Mesodermal cell (in vitro differentiated cells): ENCODE measurements at regions not wholly inside any gene's neighbourhood (a gene's known extent, or its start where the extent isn't known, plus 50 kb on each side); places are given as distances from the start of the nearest gene placed in this dataset.

Experiments used
- H3K27ac ChIP-seq: 2 replicates; pipeline ENCODE4 v1.7.0; 2013; ENCODE audit warnings: mild to moderate bottlenecking, low read depth, low read length, moderate library complexity; ENCODE audit not compliant: severe bottlenecking
- H3K36me3 ChIP-seq: 2 replicates; pipeline ENCODE4 v1.7.1; 2013; ENCODE audit warnings: mild to moderate bottlenecking, low read length, moderate library complexity; ENCODE audit not compliant: control insufficient read depth, insufficient read depth
- H3K4me1 ChIP-seq: one replicate; pipeline ENCODE4 v1.7.1; 2013; ENCODE audit warnings: mild to moderate bottlenecking, low read length; ENCODE audit not compliant: insufficient read depth, control insufficient read depth, poor library complexity, severe bottlenecking
- H3K4me3 ChIP-seq: 2 replicates; pipeline ENCODE4 v1.7.0; 2013; ENCODE audit warnings: low read length, control low read depth, mild to moderate bottlenecking; ENCODE audit not compliant: insufficient read depth, poor library complexity, severe bottlenecking; ENCODE audit errors: extremely low read depth
- H3K9me3 ChIP-seq: 2 replicates; pipeline ENCODE4 v1.7.1; 2013; ENCODE audit warnings: mild to moderate bottlenecking, low read length, moderate library complexity; ENCODE audit not compliant: control insufficient read depth
- WGBS, 2 experiments: methylation state at CpG; one replicate each; pipeline ENCODE4 v1.1.5; 2013; ENCODE audit warnings: missing lambda C conversion rate in 2 of 2; ENCODE audit not compliant: insufficient coverage in 2 of 2; 5-methylcytosine and 5-hydroxymethylcytosine counted together

GRCh38 chr9:18398038-18398437, 75.9 kb upstream of the ADAMTSL1 start:
- no peaks in the 10 kb centered on the region for H3K36me3 ChIP-seq
- H3K4me3 ChIP-seq = no peak overlapping the region
- no peak overlapping the region for H3K27ac ChIP-seq
- WGBS, 2 experiments = no CpG with 5 or more reads among the region's 1 CpG
- no peaks in the 10 kb centered on the region for H3K9me3 ChIP-seq
- peaks cover 3% of the 10 kb centered on the region for H3K4me1 ChIP-seq

DNA sequence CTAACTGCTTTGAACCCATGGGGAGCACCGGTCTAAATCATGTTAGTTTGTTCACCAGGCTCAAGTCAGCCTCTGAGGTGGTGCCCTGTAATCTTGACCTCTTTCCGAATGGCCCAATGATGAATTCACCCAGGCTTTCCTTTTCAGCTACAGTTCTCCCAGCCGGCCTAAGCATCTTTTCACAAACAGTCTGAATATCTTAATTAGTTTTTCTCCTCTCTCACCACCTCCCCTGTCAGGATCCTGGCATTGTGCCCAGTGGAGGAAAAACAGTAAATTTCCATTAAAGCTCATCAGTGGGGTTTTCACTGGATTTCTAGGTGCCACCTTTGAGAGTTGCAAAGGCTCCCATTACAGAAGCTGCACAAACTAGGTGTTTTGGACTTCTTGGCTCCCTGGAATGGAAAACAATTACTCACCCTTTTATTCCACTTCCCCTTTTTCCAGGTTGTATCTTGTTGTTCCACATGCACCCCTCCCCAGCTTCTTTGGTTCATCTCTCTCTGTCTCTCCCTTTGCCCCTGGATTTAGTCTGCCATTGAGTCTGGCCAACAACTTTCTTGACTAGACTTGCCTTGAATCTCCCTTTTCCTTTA, 69.4 kb upstream of the ADAMTSL1 start:
- H3K4me3 ChIP-seq = no peak overlapping the region

GRCh38 chr9:18405240-18405639, 68.7 kb upstream of the ADAMTSL1 start:
- H3K4me1 ChIP-seq = no peaks in the 10 kb centered on the region
- H3K9me3 ChIP-seq = no peaks in the 10 kb centered on the region
- 88% methylated on average over 1 of the region's 3 CpGs; no CpG with 5 or more reads in 1 of the 2 experiments for WGBS, 2 experiments
- no peaks in the 10 kb centered on the region for H3K36me3 ChIP-seq
- H3K27ac ChIP-seq = no peak overlapping the region
- H3K4me3 ChIP-seq = no peak overlapping the region

More for the DNA sequence above, 69.4 kb upstream of the ADAMTSL1 start:
- Histone ChIP-seq H3K4me1 (no peaks in the 10 kb centered on the region), H3K36me3 (no peaks in the 10 kb centered on the region), H3K27ac (no peak overlapping the region), H3K9me3 (no peaks in the 10 kb centered on the region)
- 82 to 86% methylated on average over 3 of the region's 3 CpGs for WGBS, 2 experiments

DNA sequence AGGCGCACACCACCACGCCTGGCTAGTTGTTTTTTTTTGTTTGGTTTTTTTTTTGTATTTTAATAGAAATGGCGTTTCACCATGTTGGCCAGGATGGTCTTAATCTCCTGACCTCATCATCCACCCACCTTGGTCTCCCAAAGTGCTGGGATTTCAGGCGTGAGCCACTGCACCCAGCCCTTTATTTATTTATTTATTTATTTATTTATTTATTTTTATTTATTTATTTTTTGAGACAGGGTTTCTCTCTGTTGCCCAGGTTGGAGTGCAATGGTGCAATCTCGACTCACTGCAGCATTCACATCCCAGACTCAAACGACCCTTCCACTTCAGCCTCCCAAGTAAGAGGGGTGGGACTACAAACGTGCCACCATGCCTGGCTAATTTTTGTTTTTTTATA, 63.0 kb upstream of the ADAMTSL1 start:
- Histone ChIP-seq H3K27ac (no peak overlapping the region), H3K36me3 (no peaks in the 10 kb centered on the region)
- WGBS, 2 experiments = 80% methylated on average over 1 of the region's 7 CpGs; no CpG with 5 or more reads in 1 of the 2 experiments

DNA sequence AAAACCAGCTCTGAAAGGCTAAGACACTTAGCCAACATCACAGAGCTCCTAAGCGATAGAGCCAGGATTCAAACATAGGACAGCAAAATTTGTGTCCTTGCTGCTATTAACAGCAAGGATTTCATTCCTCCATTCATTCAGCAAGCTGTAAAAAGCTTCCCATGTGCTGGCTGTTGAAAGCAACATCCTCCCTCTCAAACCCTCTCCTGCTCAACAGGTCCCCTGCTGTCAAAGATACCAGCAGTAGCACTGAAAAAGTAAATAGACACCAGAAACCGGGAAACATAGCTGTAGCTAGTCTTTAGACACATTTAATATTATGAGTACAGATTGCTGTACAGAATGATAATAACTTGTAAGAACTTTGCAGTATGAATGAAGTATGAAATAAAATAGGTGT, 52.6 kb upstream of the ADAMTSL1 start:
- no peaks in the 10 kb centered on the region for H3K36me3 ChIP-seq
- no peak overlapping the region for H3K27ac ChIP-seq
- 80% methylated on average over 1 of the region's 2 CpGs; no CpG with 5 or more reads in 1 of the 2 experiments for WGBS, 2 experiments
- no peak overlapping the region for H3K4me3 ChIP-seq
- no peaks in the 10 kb centered on the region for H3K4me1 ChIP-seq
- H3K9me3 ChIP-seq = no peaks in the 10 kb centered on the region

More for the DNA sequence above, 63.0 kb upstream of the ADAMTSL1 start:
- H3K4me3 ChIP-seq = no peak overlapping the region
- H3K4me1 ChIP-seq = no peaks in the 10 kb centered on the region
- H3K9me3 ChIP-seq = no peaks in the 10 kb centered on the region

DNA sequence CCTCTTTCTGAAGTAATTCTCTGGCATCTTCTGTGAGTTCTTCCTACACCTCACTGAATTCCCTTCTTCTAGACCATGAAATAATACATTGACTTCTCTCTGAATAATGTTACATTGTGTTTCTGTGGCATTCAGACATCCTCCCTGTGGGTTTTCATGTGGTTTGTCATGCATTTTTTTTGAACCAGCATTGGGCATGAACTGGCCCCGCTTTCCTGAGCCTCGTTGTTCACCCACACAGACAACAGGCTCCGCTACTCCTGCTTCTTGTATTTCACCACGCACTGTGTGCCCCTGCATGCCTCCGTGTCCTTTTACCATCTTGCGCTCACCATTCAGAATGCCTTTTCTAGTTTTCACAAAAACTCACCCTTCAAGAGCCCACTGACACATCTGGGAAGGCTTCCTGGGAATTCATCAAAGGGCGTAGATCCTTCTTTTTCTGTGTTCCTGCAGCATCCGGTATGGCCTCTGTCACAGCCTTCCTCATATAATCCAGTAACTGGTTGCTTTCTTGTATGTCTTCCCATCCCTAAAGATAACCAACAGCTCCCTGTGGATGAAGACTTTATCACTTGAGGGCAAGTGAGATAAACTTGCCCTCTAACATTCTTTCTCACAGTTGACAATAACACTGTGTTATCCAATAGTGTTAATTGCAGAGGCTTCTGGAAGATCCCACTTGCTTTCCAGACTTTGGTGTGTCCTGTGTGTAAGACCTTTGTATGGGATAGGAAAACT, 51.5 kb upstream of the ADAMTSL1 start:
- Histone ChIP-seq H3K27ac (no peak overlapping the region), H3K9me3 (no peaks in the 10 kb centered on the region), H3K4me1 (no peaks in the 10 kb centered on the region), H3K36me3 (no peaks in the 10 kb centered on the region), H3K4me3 (no peak overlapping the region)
- WGBS, 2 experiments = 84 to 85% methylated on average over 3 to 8 of the region's 8 CpGs

DNA sequence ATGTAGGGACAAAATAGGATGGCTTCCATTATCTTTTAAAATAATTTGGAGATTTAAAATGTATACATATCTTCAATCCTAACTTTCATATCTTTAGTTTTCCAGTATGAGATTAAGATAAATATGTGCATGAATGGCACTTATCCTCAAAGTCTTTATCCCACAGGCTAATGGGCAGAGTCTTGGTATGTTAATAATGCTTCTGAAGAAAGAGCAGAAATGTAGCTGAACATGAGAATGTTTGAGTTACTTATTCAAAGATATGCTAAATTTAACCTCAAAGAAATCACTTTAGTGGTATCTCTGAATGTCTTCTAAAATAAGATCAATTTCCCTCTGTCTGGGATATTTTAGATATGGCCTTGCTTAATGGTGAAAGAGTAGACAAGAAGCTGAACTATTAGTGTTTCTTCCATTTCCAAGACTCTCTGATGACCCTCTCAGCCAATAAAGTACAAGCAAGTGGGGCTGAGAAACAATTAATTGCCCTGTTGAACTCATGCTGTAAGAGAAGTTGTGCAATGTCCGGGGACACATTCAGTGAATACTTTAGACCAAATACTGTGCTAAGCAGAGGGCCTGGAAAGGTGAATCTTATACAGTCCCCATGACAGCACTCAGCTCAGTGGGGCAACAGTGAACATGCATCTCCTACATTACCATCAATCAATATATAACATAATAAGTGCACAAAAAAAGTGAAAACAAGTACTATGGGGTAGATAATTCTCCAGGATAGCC, 50.0 kb upstream of the ADAMTSL1 start:
- no peaks in the 10 kb centered on the region for H3K4me1 ChIP-seq
- H3K4me3 ChIP-seq = no peak overlapping the region
- WGBS, 2 experiments = no CpG with 5 or more reads among the region's 1 CpG
- H3K27ac ChIP-seq = no peak overlapping the region
- no peaks in the 10 kb centered on the region for H3K9me3 ChIP-seq
- H3K36me3 ChIP-seq = no peaks in the 10 kb centered on the region
